Esophagus squamous epithelium (tissue), 5 donors: ENCODE measurements at regions not wholly inside any gene's neighbourhood (a gene's known extent, or its start where the extent isn't known, plus 50 kb on each side); places are given as distances from the start of the nearest gene placed in this dataset.
"Not testable (repeated sequence)": the region's sequence is repeated elsewhere in the genome, so short reads cannot be mapped to it uniquely, and the experiment has no call there.

Source experiments
- DNase-seq: peaks from one replicate; lab custom pipeline; 2025; lab: John Stamatoyannopoulos, UW
- H3K27ac ChIP-seq, 4 donors: fragments of 200-600 bp; sonication (generic); one replicate each; pipeline ENCODE4 v1.5.1; 2016 to 2019; ENCODE audit warnings: mild to moderate bottlenecking in 1 of 4
- H3K27me3 ChIP-seq, 4 donors: fragments of 200-600 bp; sonication (generic); 1 replicate in 3 of 4; 2 replicates in 1 of 4; pipeline versions ENCODE4 v1.5.1 to v1.6.0; 2017 to 2021; ENCODE audit warnings: antibody characterized with exemption in 1 of 4
- H3K36me3 ChIP-seq, 3 donors: fragments of 200-600 bp; sonication (generic); one replicate each; pipeline ENCODE4 v1.5.1; 2016 to 2019
- H3K4me1 ChIP-seq, 3 donors: fragments of 200-600 bp; sonication (generic); one replicate each; pipeline ENCODE4 v1.5.1; 2017 to 2019
- H3K4me3 ChIP-seq, 4 donors: fragments of 200-600 bp; sonication (generic); 1 replicate in 3 of 4; 2 replicates in 1 of 4; pipeline ENCODE4 v1.5.1; 2016 to 2019; ENCODE audit warnings: mild to moderate bottlenecking in 2 of 4, moderate library complexity in 1 of 4
- H3K9me3 ChIP-seq, 3 donors: fragments of 200-600 bp; sonication (generic); one replicate each; pipeline ENCODE4 v1.5.1; 2016 to 2019
- CTCF ChIP-seq, 6 experiments: fragments of 450-650 bp in 4 of 6; fragments of 200-600 bp in 2 of 6; sonication (generic) in 2 of 6; IDR thresholded peaks; one replicate each; pipeline ENCODE4 v1.5.1; 2016 to 2019; ENCODE audit warnings: antibody characterized with exemption in 6 of 6, mild to moderate bottlenecking in 4 of 6, moderate library complexity in 4 of 6
- POLR2A ChIP-seq, 4 donors: fragments of 450-650 bp; IDR thresholded peaks; one replicate each; pipeline ENCODE4 v1.6.1; 2017; ENCODE audit warnings: antibody characterized with exemption in 4 of 4, mild to moderate bottlenecking in 4 of 4, moderate library complexity in 3 of 4
- WGBS, 2 donors: methylation state at CpG; one replicate each; pipeline ENCODE4 v1.1.5; 2018; 5-methylcytosine and 5-hydroxymethylcytosine counted together
- intact Hi-C: fragments of 100-400 bp; cut with DNase I; formaldehyde crosslinking; loops from one replicate; pipeline ENCODE4 v1.15.0; 2022
- donor health status: DM: yes; HTN: yes; CAD: no.

- no peak for DNase-seq
- TF ChIP-seq CTCF (IDR thresholded peaks at IDR 0.05) (no peak), POLR2A (IDR thresholded peaks at IDR 0.05) (no peak)
- H3K27ac ChIP-seq: no peak overlapping the region
- no peaks in the 10 kb centered on the region for H3K27me3 ChIP-seq
- H3K4me1 ChIP-seq: no peaks in the 10 kb centered on the region
- no peaks in the 10 kb centered on the region for H3K9me3 ChIP-seq
- WGBS, 2 donors: 76 to 83% methylated on average over 2 of the region's 2 CpGs
- no peaks in the 10 kb centered on the region for H3K36me3 ChIP-seq
- no peak overlapping the region for H3K4me3 ChIP-seq
- intact Hi-C loops: no loop called here
Measured at GRCh38 chr4:187679450-187679849, 316.1 kb upstream of the ZFP42 start.

- intact Hi-C loops: no loop called here
- TF ChIP-seq POLR2A (IDR thresholded peaks at IDR 0.05) (no peak), CTCF (IDR thresholded peaks at IDR 0.05) (no peak)
- DNase-seq: no peak
- no peak overlapping the region for H3K27ac ChIP-seq
- no peak overlapping the region for H3K4me3 ChIP-seq
- H3K9me3 ChIP-seq: no peaks in the 10 kb centered on the region
- no peaks in the 10 kb centered on the region for H3K4me1 ChIP-seq
- no peaks in the 10 kb centered on the region for H3K36me3 ChIP-seq
- H3K27me3 ChIP-seq: no peaks in the 10 kb centered on the region
- 41 to 59% methylated on average over 4 to 6 of the region's 6 CpGs for WGBS, 2 donors
Measured at GRCh38 chr4:187685247-187685646, 310.3 kb upstream of the ZFP42 start.

- Histone ChIP-seq H3K27me3 (no peaks in the 10 kb centered on the region), H3K9me3 (no peaks in the 10 kb centered on the region)
Measured at GRCh38 chr4:187687697-187688096, 307.9 kb upstream of the ZFP42 start.

GRCh38 chr4:187692626-187693025 is 302.9 kb upstream of the ZFP42 start:
- Histone ChIP-seq H3K9me3 (no peaks in the 10 kb centered on the region), H3K27ac (no peak overlapping the region), H3K4me1 (no peaks in the 10 kb centered on the region), H3K4me3 (no peak overlapping the region), H3K27me3 (no peaks in the 10 kb centered on the region), H3K36me3 (no peaks in the 10 kb centered on the region)
- intact Hi-C loops: no loop called here
- no peak for DNase-seq
- WGBS, 2 donors: 62 to 65% methylated on average over 6 of the region's 6 CpGs
- TF ChIP-seq POLR2A (IDR thresholded peaks at IDR 0.05): no peak
- no peak for TF ChIP-seq CTCF (IDR thresholded peaks at IDR 0.05)

More at GRCh38 chr4:187687697-187688096, 307.9 kb upstream of the ZFP42 start:
- DNase-seq: no peak
- Histone ChIP-seq H3K27ac (no peak overlapping the region), H3K4me3 (no peak overlapping the region), H3K36me3 (no peaks in the 10 kb centered on the region), H3K4me1 (no peaks in the 10 kb centered on the region)
- TF ChIP-seq CTCF (IDR thresholded peaks at IDR 0.05): no peak
- TF ChIP-seq POLR2A (IDR thresholded peaks at IDR 0.05): no peak
- 34 to 57% methylated on average over 4 of the region's 4 CpGs for WGBS, 2 donors
- intact Hi-C loops: no loop called here

- not testable (repeated sequence) for H3K27me3 ChIP-seq, H3K4me3 ChIP-seq, H3K9me3 ChIP-seq
Measured at GRCh38 chr4:187695531-187695930, 300.0 kb upstream of the ZFP42 start.

GRCh38 chr4:187711586-187711985 is 284.0 kb upstream of the ZFP42 start:
- H3K36me3 ChIP-seq: no peaks in the 10 kb centered on the region
- no peak overlapping the region for H3K27ac ChIP-seq
- intact Hi-C loops: no loop called here
- no peaks in the 10 kb centered on the region for H3K4me1 ChIP-seq
- peaks cover 0 to 18% (median 6%) of the 10 kb centered on the region in 3 donors for H3K9me3 ChIP-seq
- H3K4me3 ChIP-seq: no peak overlapping the region
- H3K27me3 ChIP-seq: no peaks in the 10 kb centered on the region
- TF ChIP-seq POLR2A (IDR thresholded peaks at IDR 0.05): no peak
- TF ChIP-seq CTCF (IDR thresholded peaks at IDR 0.05): no peak
- DNase-seq: no peak
- WGBS, 2 donors: 71 to 82% methylated on average over 2 to 3 of the region's 3 CpGs

More at GRCh38 chr4:187695531-187695930, 300.0 kb upstream of the ZFP42 start:
- H3K27ac ChIP-seq, H3K4me1 ChIP-seq, H3K36me3 ChIP-seq, intact Hi-C loops, DNase-seq: not testable (repeated sequence)
- 40 to 85% methylated on average over 1 to 2 of the region's 3 CpGs for WGBS, 2 donors
